ENCODE measurements at regions not wholly inside any gene's neighbourhood (a gene's known extent, or its start where the extent isn't known, plus 50 kb on each side); places are given as distances from the start of the nearest gene placed in this dataset.

DNA sequence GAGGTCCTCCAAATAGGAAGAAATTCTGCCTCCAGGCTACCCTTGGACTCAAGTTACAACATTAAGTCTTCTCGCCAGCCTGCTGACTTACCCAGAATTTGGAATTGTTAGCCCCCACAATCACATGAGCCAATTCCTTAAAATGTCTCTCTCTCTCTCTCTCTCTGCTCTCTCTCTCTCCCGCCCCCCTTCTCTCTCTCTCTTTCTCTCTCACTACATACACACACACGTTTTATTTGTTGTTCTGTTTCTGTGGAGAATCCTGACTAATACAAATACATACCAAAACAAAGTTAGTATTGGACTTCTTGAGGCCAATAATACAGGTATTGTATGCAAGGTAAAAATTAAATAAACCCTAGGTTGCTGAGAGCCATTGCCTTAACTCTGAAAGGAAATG is 72.1 kb downstream of the TNFSF18 start:
- TF ChIP-seq, protein P1, sequence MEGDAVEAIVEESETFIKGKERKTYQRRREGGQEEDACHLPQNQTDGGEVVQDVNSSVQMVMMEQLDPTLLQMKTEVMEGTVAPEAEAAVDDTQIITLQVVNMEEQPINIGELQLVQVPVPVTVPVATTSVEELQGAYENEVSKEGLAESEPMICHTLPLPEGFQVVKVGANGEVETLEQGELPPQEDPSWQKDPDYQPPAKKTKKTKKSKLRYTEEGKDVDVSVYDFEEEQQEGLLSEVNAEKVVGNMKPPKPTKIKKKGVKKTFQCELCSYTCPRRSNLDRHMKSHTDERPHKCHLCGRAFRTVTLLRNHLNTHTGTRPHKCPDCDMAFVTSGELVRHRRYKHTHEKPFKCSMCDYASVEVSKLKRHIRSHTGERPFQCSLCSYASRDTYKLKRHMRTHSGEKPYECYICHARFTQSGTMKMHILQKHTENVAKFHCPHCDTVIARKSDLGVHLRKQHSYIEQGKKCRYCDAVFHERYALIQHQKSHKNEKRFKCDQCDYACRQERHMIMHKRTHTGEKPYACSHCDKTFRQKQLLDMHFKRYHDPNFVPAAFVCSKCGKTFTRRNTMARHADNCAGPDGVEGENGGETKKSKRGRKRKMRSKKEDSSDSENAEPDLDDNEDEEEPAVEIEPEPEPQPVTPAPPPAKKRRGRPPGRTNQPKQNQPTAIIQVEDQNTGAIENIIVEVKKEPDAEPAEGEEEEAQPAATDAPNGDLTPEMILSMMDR (IDR thresholded peaks at IDR 0.05): no peak
- TF ChIP-seq POLR2A (IDR thresholded peaks at IDR 0.05): no peak
